ENCODE measurements at regions not wholly inside any gene's neighbourhood (a gene's known extent, or its start where the extent isn't known, plus 50 kb on each side); places are given as distances from the start of the nearest gene placed in this dataset.

GRCh38 chr3:14337828-14338227 is 64.6 kb upstream of the SLC6A6 start:
- Histone ChIP-seq H3K9me3 (ENCODE audit: low read length) (no peaks in the 10 kb centered on the region), H3F3A (ENCODE audit: insufficient read depth, low read length) (no peaks in the 10 kb centered on the region), H3K4me1 (ENCODE audit: insufficient read depth, low read length, severe bottlenecking) (peaks cover 6% of the 10 kb centered on the region), H3K27ac (ENCODE audit: low read depth, low read length, poor library complexity, severe bottlenecking) (no peak overlapping the region), H3K27me3 (ENCODE audit: insufficient read depth, low read length) (no peaks in the 10 kb centered on the region), H3K9ac (ENCODE audit: low read length) (no peak overlapping the region), H3K4me2 (ENCODE audit: low read length) (no peak overlapping the region), H2AFZ (ENCODE audit: low read length) (no peak overlapping the region), H3K36me3 (ENCODE audit: insufficient read depth, low read length) (no peaks in the 10 kb centered on the region), H3K4me3 (ENCODE audit: low read depth, low read length, poor library complexity, severe bottlenecking) (no peak overlapping the region), H3K9me2 (ENCODE audit: low read depth, low read length) (no peaks in the 10 kb centered on the region), H4K20me1 (ENCODE audit: insufficient read depth, low read length) (no peaks in the 10 kb centered on the region), H3K79me2 (ENCODE audit: insufficient read depth, low read length) (no peaks in the 10 kb centered on the region)
- TF ChIP-seq CTCF (IDR thresholded peaks at IDR 0.05; ENCODE audit: low read length) = no peak
- TF ChIP-seq EZH2 (IDR thresholded peaks at IDR 0.05; ENCODE audit: borderline replicate concordance, low read length) = no peak

GRCh38 chr3:14338242-14338641 is 64.2 kb upstream of the SLC6A6 start:
- Histone ChIP-seq H3K4me1 (ENCODE audit: insufficient read depth, low read length, severe bottlenecking) (peaks cover 6% of the 10 kb centered on the region), H3K9me3 (ENCODE audit: low read length) (no peaks in the 10 kb centered on the region), H3K79me2 (ENCODE audit: insufficient read depth, low read length) (no peaks in the 10 kb centered on the region), H3K9me2 (ENCODE audit: low read depth, low read length) (no peaks in the 10 kb centered on the region), H3K36me3 (ENCODE audit: insufficient read depth, low read length) (no peaks in the 10 kb centered on the region), H3K9ac (ENCODE audit: low read length) (no peak overlapping the region), H3K27me3 (ENCODE audit: insufficient read depth, low read length) (0 out of 2 replicates have a peak, but pooled peaks cover 2% of the 10 kb centered on the region), H3F3A (ENCODE audit: insufficient read depth, low read length) (no peaks in the 10 kb centered on the region), H3K4me2 (ENCODE audit: low read length) (no peak overlapping the region), H3K27ac (ENCODE audit: low read depth, low read length, poor library complexity, severe bottlenecking) (no peak overlapping the region), H3K4me3 (ENCODE audit: low read depth, low read length, poor library complexity, severe bottlenecking) (no peak overlapping the region), H2AFZ (ENCODE audit: low read length) (no peak overlapping the region), H4K20me1 (ENCODE audit: insufficient read depth, low read length) (no peaks in the 10 kb centered on the region)
- no peak for TF ChIP-seq CTCF (IDR thresholded peaks at IDR 0.05; ENCODE audit: low read length)

- Histone ChIP-seq H3K9me2 (ENCODE audit: low read depth, low read length) (no peaks in the 10 kb centered on the region), H2AFZ (ENCODE audit: low read length) (no peak overlapping the region), H3K9ac (ENCODE audit: low read length) (no peak overlapping the region), H3K27me3 (ENCODE audit: insufficient read depth, low read length) (0 out of 2 replicates have a peak, but pooled peaks cover 5% of the 10 kb centered on the region), H3K4me2 (ENCODE audit: low read length) (no peak overlapping the region), H3K79me2 (ENCODE audit: insufficient read depth, low read length) (no peaks in the 10 kb centered on the region), H3K4me3 (ENCODE audit: low read depth, low read length, poor library complexity, severe bottlenecking) (no peak overlapping the region), H3K36me3 (ENCODE audit: insufficient read depth, low read length) (no peaks in the 10 kb centered on the region), H4K20me1 (ENCODE audit: insufficient read depth, low read length) (no peaks in the 10 kb centered on the region), H3K27ac (ENCODE audit: low read depth, low read length, poor library complexity, severe bottlenecking) (no peak overlapping the region), H3K9me3 (ENCODE audit: low read length) (no peaks in the 10 kb centered on the region), H3F3A (ENCODE audit: insufficient read depth, low read length) (no peaks in the 10 kb centered on the region), H3K4me1 (ENCODE audit: insufficient read depth, low read length, severe bottlenecking) (peaks cover 6% of the 10 kb centered on the region)
- TF ChIP-seq EZH2 (IDR thresholded peaks at IDR 0.05; ENCODE audit: borderline replicate concordance, low read length) = no peak
- no peak for TF ChIP-seq CTCF (IDR thresholded peaks at IDR 0.05; ENCODE audit: low read length)
These were observed 63.4 kb upstream of the SLC6A6 start for GRCh38 chr3:14338898-14339458.
